Neural crest cell (in vitro differentiated cells): ENCODE measurements at regions not wholly inside any gene's neighbourhood (a gene's known extent, or its start where the extent isn't known, plus 50 kb on each side); places are given as distances from the start of the nearest gene placed in this dataset.
"Not testable (repeated sequence)": the region's sequence is repeated elsewhere in the genome, so short reads cannot be mapped to it uniquely, and the experiment has no call there.

Source experiments
- DNase-seq: peaks from one replicate; pipeline ENCODE4 v3.0.0; 2021; ENCODE audit warnings: low read depth, mixed read lengths, low spot score
- H3K27ac Mint-ChIP-seq: one replicate; pipeline ENCODE4 v1.8.0; 2021; ENCODE audit warnings: mild to moderate bottlenecking, mixed read lengths; ENCODE audit not compliant: unreplicated experiment
- H3K27me3 Mint-ChIP-seq: 2 replicates; pipeline ENCODE4 v1.8.0; 2021; ENCODE audit warnings: low read depth, mild to moderate bottlenecking, mixed read lengths
- H3K36me3 Mint-ChIP-seq: 2 replicates; pipeline ENCODE4 v1.8.0; 2021; ENCODE audit warnings: low read depth, mild to moderate bottlenecking, mixed read lengths
- H3K4me1 Mint-ChIP-seq: 2 replicates; pipeline ENCODE4 v1.8.0; 2021; ENCODE audit warnings: mixed read lengths
- H3K4me3 Mint-ChIP-seq: one replicate; pipeline ENCODE4 v1.8.0; 2021; ENCODE audit warnings: mild to moderate bottlenecking, mixed read lengths
- H3K9me3 Mint-ChIP-seq: 2 replicates; pipeline ENCODE4 v1.8.0; 2021; ENCODE audit warnings: mixed read lengths
- CTCF ChIP-seq: fragments of 200-600 bp; sonication (generic); conservative IDR thresholded peaks from 2 replicates; pipeline ENCODE4 v1.5.0; 2021; ENCODE audit warnings: antibody characterized with exemption, mild to moderate bottlenecking

GRCh38 chr4:131650951-131651350 lies 1498.1 kb upstream of the PCDH10 start:
- H3K4me1 Mint-ChIP-seq = no peaks in the 10 kb centered on the region
- no peak overlapping the region for H3K27ac Mint-ChIP-seq
- no peak overlapping the region for H3K4me3 Mint-ChIP-seq
- no peaks in the 10 kb centered on the region for H3K36me3 Mint-ChIP-seq
- DNase-seq = no peak
- no peaks in the 10 kb centered on the region for H3K9me3 Mint-ChIP-seq
- H3K27me3 Mint-ChIP-seq = no peaks in the 10 kb centered on the region
- TF ChIP-seq CTCF = no peak

GRCh38 chr4:131683314-131683713 lies 1465.8 kb upstream of the PCDH10 start:
- DNase-seq, H3K4me3 Mint-ChIP-seq, H3K4me1 Mint-ChIP-seq, H3K27ac Mint-ChIP-seq, H3K36me3 Mint-ChIP-seq, H3K27me3 Mint-ChIP-seq: not testable (repeated sequence)
- peaks cover 10% of the 10 kb centered on the region for H3K9me3 Mint-ChIP-seq

- no peak for TF ChIP-seq CTCF
- Mint-ChIP-seq H3K4me3 (no peak overlapping the region), H3K4me1 (no peaks in the 10 kb centered on the region), H3K9me3 (peaks cover 5% of the 10 kb centered on the region), H3K27me3 (no peaks in the 10 kb centered on the region), H3K36me3 (peaks cover 3% of the 10 kb centered on the region), H3K27ac (no peak overlapping the region)
- DNase-seq = no peak
These were observed 1427.2 kb upstream of the PCDH10 start for GRCh38 chr4:131721883-131722282.

DNA sequence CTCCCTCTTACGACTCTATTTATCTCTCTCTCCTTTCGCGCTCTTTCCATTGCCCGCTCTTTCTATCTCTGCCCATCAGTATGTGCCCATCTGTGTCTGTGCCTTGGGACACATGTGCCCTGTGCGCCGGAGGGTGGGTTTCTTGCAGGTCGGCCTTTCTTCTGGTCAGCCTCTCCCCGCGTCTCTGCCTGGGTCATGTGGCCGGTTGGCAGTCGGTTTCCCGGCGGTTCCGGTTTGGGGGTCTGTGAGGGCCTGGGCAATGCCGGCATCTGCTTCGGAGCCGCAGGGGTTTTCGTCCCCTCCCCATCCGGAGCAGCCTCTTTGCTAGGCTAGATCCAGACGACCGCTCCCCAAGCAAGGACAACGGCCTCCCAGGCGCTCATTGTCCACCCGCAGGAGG lies 1426.0 kb upstream of the PCDH10 start:
- not testable (repeated sequence) for DNase-seq

DNA sequence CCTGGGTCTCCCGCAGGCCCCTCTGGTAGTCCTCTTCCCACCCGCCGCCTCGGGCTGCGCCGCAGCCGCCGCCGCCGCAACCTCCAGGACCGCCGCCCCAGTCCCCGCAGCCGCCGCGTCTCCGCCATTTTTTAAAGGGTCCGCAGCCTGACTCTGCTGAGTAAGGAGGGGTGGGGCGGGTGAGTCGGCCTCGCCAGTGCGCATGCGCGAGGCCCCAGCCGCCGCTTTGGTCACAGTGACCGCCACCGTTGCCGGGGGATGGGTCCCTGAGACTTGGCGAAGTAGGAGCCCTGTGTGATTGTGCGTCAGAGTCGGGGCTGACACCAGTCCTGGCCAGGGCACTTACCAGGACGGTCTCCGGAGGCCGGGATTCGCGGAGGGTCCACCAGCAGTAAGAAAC lies 1424.2 kb upstream of the PCDH10 start:
- not testable (repeated sequence) for H3K27ac Mint-ChIP-seq, H3K27me3 Mint-ChIP-seq, H3K4me1 Mint-ChIP-seq, H3K36me3 Mint-ChIP-seq, DNase-seq, H3K9me3 Mint-ChIP-seq, H3K4me3 Mint-ChIP-seq

More for the DNA sequence above, 1426.0 kb upstream of the PCDH10 start:
- not testable (repeated sequence) for H3K4me3 Mint-ChIP-seq, H3K9me3 Mint-ChIP-seq, H3K4me1 Mint-ChIP-seq, H3K27me3 Mint-ChIP-seq, H3K36me3 Mint-ChIP-seq, H3K27ac Mint-ChIP-seq

GRCh38 chr4:131725521-131725920 lies 1423.6 kb upstream of the PCDH10 start:
- not testable (repeated sequence) for H3K4me1 Mint-ChIP-seq, H3K36me3 Mint-ChIP-seq

GRCh38 chr4:131726940-131727339 lies 1422.2 kb upstream of the PCDH10 start:
- H3K27me3 Mint-ChIP-seq, H3K9me3 Mint-ChIP-seq, H3K27ac Mint-ChIP-seq, H3K4me1 Mint-ChIP-seq, H3K36me3 Mint-ChIP-seq, H3K4me3 Mint-ChIP-seq, DNase-seq: not testable (repeated sequence)

More at GRCh38 chr4:131725521-131725920, 1423.6 kb upstream of the PCDH10 start:
- H3K27me3 Mint-ChIP-seq, DNase-seq, H3K4me3 Mint-ChIP-seq, H3K9me3 Mint-ChIP-seq, H3K27ac Mint-ChIP-seq: not testable (repeated sequence)

DNA sequence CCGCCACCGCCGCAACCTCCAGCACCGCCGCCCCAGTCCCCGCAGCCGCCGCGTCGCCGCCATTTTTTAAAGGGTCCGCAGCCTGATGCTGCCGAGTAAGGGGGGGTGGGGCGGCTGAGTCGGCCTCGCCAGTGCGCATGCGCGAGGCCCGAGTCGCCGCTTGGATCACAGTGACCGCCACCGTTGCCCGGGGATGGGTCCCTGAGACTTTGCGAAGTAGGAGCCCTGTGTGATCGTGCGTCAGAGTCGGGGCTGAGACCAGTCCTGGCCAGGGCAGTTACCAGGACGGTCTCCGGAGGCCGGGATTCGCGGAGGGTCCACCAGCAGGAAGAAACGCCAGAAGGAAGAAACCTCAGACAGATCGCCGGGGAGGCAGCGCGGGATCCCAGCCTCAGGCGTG lies 1421.7 kb upstream of the PCDH10 start:
- H3K4me3 Mint-ChIP-seq, DNase-seq, H3K4me1 Mint-ChIP-seq, H3K27ac Mint-ChIP-seq, H3K27me3 Mint-ChIP-seq, H3K9me3 Mint-ChIP-seq, H3K36me3 Mint-ChIP-seq: not testable (repeated sequence)

- DNase-seq, H3K36me3 Mint-ChIP-seq, H3K27me3 Mint-ChIP-seq, H3K4me1 Mint-ChIP-seq, H3K4me3 Mint-ChIP-seq, H3K9me3 Mint-ChIP-seq, H3K27ac Mint-ChIP-seq: not testable (repeated sequence)
These were observed 1419.9 kb upstream of the PCDH10 start for GRCh38 chr4:131729205-131729604.

GRCh38 chr4:131729716-131730398 lies 1419.2 kb upstream of the PCDH10 start:
- H3K4me1 Mint-ChIP-seq, H3K36me3 Mint-ChIP-seq, DNase-seq, H3K4me3 Mint-ChIP-seq, H3K9me3 Mint-ChIP-seq, H3K27ac Mint-ChIP-seq, H3K27me3 Mint-ChIP-seq: not testable (repeated sequence)

GRCh38 chr4:131730574-131730973 lies 1418.5 kb upstream of the PCDH10 start:
- not testable (repeated sequence) for H3K36me3 Mint-ChIP-seq, H3K27ac Mint-ChIP-seq, H3K4me3 Mint-ChIP-seq, H3K4me1 Mint-ChIP-seq, H3K9me3 Mint-ChIP-seq, DNase-seq, H3K27me3 Mint-ChIP-seq

- not testable (repeated sequence) for DNase-seq, H3K27ac Mint-ChIP-seq, H3K4me3 Mint-ChIP-seq, H3K27me3 Mint-ChIP-seq, H3K9me3 Mint-ChIP-seq, H3K36me3 Mint-ChIP-seq, H3K4me1 Mint-ChIP-seq
These were observed 1417.0 kb upstream of the PCDH10 start for GRCh38 chr4:131732034-131732630.
